Stimulated activated CD8-positive, alpha-beta memory T cell treated with anti-CD3 and anti-CD28 coated beads, Interleukin-12 subunit alpha, Interleukin-12 subunit beta, amount 100 ng/mL, for 24 hours (primary cell): ENCODE measurements at regions not wholly inside any gene's neighbourhood (a gene's known extent, or its start where the extent isn't known, plus 50 kb on each side); places are given as distances from the start of the nearest gene placed in this dataset.
"Not testable (repeated sequence)": the region's sequence is repeated elsewhere in the genome, so short reads cannot be mapped to it uniquely, and the experiment has no call there.

ENCODE experiments used
- DNase-seq: peaks from one replicate; pipeline ENCODE4 v3.0.0-alpha.2; 2020; ENCODE audit errors: extremely low read depth

DNA sequence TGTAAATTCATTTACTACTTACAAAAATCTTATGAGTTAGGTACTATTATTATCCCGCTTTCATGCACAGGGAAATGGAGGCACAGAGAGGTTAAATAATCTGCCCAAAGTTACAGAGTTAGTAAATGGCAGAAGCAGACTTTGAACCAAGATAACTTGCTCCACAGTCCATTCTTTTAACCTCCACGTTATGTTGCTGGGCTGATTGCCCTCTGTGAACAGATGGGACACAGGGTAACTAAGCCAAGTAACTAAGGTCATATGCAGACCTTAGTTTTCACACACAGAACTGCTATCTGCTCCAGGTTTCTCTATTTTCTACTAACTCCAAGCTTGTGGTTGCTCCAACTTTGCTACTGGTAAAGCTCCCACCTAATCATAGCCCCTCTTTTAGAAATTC lies 147.1 kb upstream of the IFNG-AS1 start:
- DNase-seq, result no peak

- no peak for DNase-seq
These were observed 146.0 kb upstream of the IFNG-AS1 start for GRCh38 chr12:67843257-67843656.

- DNase-seq, result no peak
These were observed 136.5 kb upstream of the IFNG-AS1 start for GRCh38 chr12:67852701-67853100.

GRCh38 chr12:67853204-67853603 lies 136.0 kb upstream of the IFNG-AS1 start:
- DNase-seq, result no peak

- no peak for DNase-seq
These were observed 134.9 kb upstream of the IFNG-AS1 start for GRCh38 chr12:67854351-67854750.

GRCh38 chr12:67855103-67855502 lies 134.1 kb upstream of the IFNG-AS1 start:
- no peak for DNase-seq

- DNase-seq, result no peak
These were observed 118.0 kb upstream of the IFNG-AS1 start for GRCh38 chr12:67871231-67871630.

DNA sequence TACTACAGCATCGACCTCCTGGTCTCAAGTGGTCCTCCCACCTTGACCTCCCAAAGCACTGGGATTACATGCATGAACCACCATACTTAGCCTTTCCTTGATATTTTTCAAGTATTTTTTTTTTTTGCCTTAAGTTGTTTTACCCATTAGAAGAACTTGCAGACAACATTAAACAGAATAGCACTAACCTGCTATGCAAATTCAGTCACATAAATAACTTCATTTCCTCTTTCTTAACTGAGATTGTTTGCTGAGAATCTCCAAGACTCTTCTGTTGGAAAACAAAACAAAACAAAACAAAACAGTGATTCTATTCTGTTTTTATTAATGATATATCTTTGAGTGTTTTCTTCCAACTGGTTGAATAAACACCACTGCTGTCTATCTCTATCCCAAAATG lies 115.9 kb upstream of the IFNG-AS1 start:
- DNase-seq, result no peak

DNA sequence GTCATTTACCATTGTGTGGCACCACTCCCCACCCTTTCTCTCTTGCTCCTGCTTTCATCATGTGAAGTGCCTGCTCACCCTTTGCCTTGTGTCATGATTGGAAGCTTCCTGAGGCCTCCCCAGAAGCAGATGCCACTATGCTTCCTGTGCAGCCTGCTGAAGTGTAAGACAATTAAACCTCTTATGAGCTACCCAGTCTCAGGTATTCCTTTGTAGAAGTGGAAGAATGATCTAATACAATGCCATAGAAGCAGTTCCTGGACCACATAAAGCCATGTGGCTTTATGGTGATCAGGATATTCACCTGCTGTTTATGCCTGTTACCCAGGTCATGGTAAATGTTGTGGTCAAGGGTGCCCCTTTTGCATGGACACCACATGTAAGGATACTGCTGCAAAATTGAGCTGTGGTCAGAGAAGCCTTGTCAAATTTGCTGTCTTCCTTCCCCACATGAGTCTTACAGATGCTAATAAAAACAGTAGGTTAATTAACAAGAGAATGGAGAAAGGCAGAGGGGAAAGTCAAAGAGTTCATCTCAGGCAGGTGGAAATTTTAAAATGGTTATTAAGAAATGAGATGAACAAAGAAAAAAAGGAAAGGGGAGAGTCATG lies 112.8 kb upstream of the IFNG-AS1 start:
- DNase-seq, result no peak

GRCh38 chr12:67877727-67878126 lies 111.5 kb upstream of the IFNG-AS1 start:
- DNase-seq, result no peak

DNA sequence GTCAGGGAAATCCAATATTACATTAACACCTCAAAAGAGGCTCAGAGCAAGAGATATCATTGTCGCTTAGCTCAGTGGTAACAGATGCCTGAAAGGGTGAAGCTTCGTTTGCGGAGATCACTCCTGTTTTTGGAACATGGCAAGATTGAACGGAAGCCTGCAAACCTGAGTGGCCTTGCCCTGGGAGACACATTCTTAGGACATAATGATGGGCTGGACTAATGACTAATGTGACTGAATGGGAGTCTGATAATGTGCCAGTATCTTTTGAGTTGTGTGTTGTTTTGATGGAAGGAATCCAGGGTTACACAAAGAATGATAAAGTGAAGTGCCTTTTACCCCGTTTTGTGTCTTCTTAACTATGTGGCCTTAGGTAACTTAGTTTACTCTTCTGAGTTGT lies 109.3 kb upstream of the IFNG-AS1 start:
- no peak for DNase-seq

DNA sequence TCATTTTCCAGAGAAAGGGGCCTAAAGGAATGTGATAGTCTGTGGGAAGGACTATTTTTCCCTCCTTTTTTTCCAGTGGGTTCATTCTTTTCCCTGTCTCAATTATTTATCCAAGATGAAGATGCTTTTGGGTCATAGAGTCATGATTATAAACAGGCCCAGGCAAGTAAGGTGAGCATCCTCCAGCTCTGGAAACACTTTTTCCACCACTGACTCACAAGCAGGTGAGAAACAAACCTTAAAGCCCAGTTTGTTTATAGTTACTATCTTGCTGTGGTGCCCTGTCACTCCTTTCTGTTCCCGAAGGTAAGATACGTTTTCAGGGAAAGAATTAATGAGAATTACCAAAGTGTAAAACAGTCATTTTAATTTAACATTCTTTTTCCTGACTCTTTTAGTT lies 107.7 kb upstream of the IFNG-AS1 start:
- DNase-seq, result no peak

DNA sequence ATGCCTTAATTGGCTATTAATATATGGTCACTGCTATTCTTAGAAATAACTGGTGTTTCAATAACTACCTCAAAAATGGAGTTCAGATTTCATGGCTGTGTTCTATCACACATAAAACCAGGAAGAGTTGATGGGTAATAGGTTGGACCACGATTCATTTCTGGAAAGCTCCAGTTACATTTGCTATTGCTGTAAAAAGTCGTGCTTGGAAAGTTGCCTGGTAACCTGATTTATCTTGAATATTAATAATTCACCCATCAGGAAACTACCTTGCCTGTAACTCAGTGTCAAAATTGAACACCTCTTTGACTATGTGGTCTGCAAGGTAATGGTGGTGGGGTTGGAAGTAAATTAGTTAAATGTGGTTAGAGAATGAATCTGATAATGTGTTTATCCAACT lies 104.7 kb upstream of the IFNG-AS1 start:
- DNase-seq, result no peak

- DNase-seq, result no peak
These were observed 103.7 kb upstream of the IFNG-AS1 start for GRCh38 chr12:67885375-67886169.

DNA sequence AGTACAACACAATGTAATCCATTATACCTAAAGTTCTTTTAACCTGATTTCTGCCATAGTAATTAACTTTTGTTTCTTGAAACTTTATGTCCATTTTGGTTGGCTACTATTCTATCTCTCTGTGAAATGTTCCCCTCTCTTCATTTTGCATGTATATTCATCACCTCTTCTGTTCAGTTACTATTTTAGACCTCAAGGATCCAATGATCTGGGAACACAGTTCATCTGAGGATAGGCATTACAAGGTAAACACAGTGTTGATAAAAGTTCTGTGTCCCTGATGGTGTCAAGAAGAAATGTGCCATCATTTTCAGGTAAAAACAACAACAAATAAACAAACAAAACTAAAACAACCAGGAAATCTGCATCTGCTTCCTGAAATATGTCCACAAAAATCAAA lies 102.2 kb upstream of the IFNG-AS1 start:
- no peak for DNase-seq

DNA sequence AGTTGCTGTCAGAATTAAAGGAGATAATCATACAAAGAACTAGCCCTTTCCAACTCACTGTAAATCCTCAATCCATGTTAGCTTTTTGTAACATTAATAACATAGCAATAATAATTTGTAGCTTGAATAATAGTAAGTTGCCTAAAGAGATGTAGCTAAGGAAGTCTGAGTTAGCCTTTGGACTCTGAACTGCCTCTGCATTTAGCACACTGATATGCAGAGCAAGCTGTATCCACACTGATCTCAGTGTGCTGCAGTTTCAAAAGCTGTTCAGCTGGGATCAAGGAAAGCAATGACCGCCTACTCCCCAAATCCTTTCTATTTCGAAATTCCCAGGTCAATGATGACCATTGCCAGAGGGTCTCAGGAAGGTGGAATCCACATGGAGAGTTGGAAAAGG lies 99.3 kb upstream of the IFNG-AS1 start:
- no peak for DNase-seq

- DNase-seq, result no peak
These were observed 98.5 kb upstream of the IFNG-AS1 start for GRCh38 chr12:67890726-67891258.

- no peak for DNase-seq
These were observed 97.7 kb upstream of the IFNG-AS1 start for GRCh38 chr12:67891596-67891995.

GRCh38 chr12:67892259-67893021 lies 96.8 kb upstream of the IFNG-AS1 start:
- no peak for DNase-seq

DNA sequence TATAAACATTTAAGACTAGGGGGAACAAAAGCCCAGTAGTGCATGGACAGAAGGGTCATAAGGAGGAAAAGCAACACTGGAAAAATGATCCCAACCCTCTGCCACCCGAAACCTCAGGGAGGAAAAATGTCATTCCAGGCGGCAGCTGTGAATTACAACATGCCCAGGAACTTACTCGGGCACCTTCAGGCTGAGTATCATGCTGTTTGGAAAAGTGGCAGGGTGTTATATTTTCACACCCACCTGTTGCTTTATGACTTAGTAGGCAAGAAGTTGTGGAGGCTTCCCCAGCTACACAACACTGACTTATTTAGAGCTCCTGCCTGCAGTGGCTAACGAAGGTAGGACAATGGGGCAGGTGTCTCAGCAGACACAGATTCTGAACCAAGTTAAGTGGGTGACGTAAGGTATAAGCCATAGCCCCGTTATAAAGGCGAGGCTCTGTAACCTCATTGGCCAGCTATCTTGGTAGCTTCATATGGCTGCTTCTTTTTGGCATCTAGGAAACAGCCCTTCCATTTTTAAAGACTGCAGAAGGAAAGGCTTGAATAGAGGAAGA lies 96.1 kb upstream of the IFNG-AS1 start:
- no peak for DNase-seq

DNA sequence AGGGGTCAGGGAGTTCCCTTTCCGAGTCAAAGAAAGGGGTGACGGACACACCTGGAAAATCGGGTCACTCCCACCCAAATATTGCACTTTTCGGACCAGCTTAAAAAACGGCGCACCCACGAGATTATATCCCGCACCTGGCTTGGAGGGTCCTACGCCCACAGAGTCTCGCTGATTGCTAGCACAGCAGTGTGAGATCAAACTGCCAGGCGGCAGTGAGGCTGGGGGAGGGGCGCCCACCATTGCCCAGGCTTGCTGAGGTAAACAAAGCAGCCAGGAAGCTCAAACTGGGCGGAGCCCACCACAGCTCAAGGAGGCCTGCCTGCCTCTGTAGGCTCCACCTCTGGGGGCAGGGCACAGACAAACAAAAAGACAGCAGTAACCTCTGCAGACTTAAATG lies 88.8 kb upstream of the IFNG-AS1 start:
- not testable (repeated sequence) for DNase-seq

GRCh38 chr12:67909091-67909531 lies 80.1 kb upstream of the IFNG-AS1 start:
- DNase-seq, result no peak
